Hematopoietic multipotent progenitor cell treated with erythropoietin and hydrocortisone succinate and interleukin-3 and kit ligand, for 15 days (in vitro differentiated cells): ENCODE measurements at regions not wholly inside any gene's neighbourhood (a gene's known extent, or its start where the extent isn't known, plus 50 kb on each side); places are given as distances from the start of the nearest gene placed in this dataset.

Source experiments
- DNase-seq: peaks from one replicate; pipeline ENCODE4 v3.0.0-alpha.2; 2015; ENCODE audit warnings: low spot score

DNA sequence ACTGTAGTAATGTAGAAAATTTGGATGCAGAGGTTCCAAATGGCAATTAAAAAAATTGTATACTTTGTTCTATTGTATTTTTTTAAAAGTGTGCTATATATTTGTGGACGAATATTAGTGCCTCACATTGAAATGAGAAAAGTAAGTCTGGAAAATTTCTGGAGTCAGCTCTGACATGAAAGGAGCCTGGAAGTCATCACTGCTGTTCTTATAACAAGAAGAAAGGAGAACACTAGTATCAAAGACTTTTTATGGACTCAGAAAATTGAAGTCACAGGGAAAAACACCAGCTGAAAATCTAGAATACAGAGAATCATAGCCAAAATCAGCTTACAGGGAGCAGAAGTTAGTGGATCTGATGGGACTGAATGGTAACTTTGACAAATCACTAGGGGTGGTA lies 1450.7 kb upstream of the SPRY2 start:
- no peak for DNase-seq

DNA sequence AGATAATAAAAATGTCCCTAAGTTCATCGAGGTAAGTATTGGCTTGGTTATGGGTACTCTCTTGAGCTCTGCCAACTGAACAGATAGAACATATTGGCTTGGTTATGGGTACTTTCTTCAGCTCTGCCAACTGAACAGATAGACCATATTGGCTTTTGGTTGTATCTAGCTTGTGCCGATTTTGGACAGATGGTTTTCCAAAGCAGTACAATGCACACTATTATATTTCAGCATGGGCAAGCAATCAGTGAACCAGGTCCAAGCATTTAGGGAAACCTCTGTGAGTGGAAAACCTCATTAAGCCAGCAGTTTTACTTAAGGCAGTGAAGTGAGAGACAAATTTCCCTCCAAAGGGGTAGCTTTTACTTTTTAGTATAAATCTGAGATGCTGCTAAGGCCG lies 1440.5 kb upstream of the SPRY2 start:
- DNase-seq: no peak

DNA sequence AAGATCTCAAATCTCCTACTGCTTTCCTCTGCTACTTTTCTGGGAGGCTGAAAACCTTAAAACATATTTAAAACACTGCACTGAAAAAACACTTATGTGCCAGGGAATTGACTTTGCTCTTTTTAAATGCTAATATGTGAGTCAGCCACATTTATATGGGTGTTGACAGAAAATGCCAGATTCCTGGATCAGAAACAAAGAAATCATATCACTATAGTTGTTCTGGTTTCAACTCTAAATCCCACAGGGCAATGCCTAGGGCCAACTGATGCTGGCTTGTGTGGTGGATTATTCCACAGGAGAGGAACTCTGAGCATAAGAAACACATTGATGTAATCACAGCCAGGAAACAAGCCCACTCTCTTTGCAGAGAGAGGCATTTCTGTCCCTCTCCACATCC lies 1439.0 kb upstream of the SPRY2 start:
- no peak for DNase-seq

DNA sequence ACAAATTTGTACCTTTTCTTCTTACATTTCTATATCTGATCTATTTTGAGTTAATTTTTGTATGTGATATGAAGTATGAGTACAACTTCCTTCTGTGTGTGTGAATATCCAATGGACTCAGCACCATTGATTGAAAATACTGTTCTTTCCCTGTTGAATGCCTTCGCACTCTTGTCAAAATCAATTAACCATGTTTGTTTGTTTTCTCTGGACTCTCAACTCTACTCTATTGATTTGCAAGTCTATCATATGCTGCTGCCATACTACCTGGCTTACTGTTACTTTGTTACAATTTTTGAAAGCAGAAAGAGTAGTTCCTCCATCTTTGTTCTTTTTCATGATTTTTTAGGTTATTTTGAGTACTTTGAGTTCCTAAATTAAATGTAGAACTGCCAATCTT lies 1437.4 kb upstream of the SPRY2 start:
- DNase-seq: no peak

DNA sequence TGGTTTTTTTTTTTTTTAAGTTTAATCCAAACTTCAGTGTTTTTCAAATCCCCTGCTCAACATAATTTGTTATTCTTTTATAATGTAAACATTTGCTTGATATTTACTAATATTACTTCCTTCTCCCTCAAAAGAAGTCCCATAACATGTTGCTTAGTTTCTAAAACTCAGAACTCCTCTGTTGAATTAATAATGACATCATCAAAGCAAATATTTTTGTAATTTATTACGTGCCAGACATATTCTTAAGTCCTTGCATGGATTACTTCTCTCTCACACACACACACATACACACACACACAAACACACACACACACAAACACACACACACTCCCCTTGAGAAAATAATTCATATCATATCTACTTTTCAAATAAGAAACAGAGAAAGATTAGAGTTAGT lies 1432.3 kb upstream of the SPRY2 start:
- no peak for DNase-seq

DNA sequence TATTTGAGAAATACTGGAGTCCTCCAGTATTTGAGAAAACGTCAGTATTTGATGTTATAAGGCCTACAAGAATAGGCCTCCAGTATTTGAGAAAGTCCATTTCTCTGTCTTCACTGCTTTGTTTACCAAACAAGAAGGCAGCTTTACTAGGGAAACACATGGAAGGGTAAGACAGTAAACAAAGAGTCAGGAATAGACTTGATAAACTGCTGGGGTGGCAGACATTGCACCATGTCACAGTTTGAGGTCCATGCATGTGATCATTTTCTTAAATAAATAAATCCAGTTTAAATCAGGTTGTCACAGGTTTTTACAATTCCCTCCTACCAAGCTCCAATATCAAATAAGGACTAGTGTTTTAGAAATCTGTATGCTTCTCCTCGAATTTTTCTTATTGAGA lies 1431.0 kb upstream of the SPRY2 start:
- DNase-seq: no peak

DNA sequence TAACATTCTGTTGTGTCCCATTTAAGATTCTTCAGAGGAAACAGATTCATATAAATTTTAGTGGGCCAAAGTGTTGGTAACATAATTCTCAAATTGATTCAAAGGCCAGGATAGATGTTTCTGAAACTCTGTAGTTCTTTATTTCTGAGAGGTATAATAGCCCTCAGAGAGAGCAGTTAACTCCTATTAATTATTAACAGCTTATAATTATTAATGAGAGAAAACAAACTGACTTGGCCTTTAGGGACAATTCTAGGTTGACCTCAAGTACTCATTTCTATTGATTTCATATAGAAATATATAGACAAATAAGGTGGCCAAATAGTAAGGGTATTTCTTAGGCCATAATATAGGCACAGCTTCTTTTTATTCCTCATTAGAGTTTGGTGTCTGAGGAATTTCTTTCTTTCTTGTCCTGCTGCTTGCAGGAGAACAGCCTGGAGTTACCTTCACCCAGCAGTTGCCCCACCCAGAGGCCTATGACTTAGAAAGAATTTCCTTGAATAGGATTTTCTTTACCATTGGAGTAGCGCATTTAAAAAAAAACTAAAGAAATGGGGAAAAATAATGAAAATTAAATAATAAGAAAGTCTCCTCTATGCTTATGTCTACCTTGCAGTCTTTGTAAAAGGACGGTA lies 1430.1 kb upstream of the SPRY2 start:
- no peak for DNase-seq

DNA sequence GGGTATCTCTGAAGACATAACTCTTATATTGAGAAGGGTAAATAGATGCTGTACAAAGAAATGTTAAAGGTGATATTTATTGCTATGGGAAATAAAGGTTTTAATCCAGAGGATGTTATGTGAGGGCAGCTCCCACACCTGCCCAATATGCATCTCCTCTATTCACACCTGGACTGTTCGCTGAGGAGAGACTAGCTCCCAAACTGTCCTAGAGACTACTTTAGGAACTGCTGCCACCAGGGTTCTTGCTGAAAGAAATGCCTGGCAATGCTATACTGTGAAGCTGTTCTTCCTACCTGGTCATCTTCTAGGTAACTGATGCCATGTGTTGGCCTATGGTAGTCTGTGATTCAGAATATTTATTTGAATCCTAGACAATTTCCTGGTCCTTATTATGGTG lies 1421.5 kb upstream of the SPRY2 start:
- DNase-seq: no peak

DNA sequence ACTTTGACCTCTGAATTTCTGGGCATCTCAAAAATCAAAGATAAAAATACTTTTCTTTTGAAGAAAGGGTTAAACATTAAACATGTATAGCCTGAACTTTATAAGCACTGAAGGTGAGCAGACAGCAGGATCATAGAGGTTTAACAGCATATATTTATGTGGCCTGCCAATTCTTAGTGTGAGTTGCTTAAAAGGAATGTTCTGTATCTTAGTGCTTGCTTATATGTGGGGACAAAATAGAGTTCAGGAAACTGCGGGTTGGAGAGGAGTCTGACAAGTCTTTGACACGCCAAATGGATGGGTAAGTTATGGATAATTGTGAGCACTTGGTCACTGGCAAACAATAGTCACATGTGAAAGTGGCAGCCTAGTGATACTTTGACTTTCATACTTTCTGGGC lies 1419.4 kb upstream of the SPRY2 start:
- no peak for DNase-seq

DNA sequence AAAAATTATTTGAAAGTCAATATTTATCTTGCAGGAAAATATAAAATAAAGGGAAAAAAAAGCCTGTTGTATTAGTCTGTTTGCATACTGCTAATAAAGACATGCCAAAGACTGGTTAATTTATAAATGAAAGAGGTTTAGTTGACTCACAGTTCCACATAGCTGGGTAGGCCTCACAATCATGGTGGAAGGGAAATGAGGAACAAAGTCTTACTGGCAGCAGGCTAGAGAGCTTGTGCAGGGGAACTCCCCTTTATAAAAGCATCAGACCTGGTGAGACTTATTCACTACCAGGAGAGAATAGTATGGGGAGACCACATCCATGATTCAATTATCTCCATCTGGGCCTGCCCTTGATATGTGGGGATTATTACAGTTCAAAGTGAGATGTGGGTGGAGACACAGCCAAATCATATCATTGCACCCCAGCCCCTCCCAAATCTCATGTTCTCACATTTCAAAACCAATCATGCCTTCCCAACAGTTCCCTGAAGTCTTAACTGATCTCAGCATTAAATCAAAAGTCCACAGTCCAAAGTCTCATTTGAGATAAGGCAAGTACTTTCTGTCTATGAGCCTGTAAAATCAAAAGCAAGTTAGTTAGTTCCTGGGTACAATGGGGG lies 1416.5 kb upstream of the SPRY2 start:
- no peak for DNase-seq

DNA sequence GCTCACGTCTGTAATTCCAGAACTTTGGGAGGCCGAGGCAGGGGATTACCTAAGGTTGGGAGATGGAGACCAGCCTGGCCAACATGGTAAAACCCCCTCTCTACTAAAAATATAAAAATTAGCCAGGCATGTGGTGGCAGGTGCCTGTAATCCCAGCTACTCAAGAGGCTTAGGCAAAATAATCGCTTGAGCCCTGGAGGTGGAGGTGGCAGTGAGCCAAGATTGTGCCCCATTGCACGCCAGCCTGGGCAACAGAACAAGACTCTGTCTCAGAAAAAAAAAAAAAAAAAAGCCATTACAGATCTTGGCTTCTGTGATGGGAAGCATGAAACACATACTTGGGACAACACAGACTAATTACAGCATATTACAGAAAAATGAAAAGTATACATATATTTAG lies 1404.5 kb upstream of the SPRY2 start:
- DNase-seq: no peak

DNA sequence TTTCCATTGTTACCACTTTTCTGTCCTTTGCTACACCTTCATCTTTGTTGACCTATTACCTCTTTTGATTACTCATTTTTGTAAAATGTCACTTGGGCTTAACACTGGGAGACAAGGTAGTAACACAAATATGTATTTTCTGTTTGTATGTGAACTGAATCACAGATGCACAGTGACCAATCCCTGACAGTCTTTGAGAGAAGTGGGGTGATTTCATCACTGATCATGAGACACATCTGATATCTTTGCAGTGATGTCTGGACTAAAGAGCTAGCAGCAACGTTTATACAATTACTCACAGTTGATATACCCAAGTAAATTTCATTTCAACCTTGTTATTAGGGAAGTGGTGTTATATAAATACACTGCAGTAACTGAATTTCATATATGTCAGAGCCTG lies 1397.4 kb upstream of the SPRY2 start:
- no peak for DNase-seq

DNA sequence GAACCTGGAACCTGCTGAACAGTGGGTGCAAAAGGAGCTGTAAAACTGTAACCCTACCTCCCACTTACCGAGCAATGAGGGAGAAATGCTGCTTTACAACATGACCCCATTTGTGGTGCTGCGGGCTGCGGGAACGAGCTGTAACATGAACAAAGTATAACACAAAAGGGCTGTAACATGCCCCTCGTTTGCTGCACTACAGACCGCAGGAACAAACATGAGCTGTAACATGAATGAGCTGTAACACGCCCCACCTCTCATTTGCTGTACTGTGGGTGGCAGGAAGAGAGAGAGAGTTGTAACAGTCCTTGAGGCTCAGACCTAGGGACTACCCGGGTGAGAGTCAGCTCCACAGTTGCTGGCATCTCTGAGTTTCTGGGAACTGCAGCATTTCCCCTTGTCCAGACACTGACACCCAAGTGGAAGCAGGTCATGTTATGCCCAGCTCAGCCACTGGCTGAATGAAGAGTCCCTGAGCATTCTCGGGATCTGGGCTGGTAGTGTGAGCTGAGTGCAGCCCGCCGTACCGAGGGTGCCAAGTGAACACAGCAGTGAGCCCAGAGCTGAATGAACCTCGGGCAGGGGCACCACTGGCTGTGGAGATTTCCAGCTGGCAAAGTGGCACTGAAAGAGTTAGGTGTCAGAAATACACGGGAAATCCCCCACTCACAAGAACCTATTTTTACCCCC lies 1385.3 kb upstream of the SPRY2 start:
- DNase-seq: no peak

DNA sequence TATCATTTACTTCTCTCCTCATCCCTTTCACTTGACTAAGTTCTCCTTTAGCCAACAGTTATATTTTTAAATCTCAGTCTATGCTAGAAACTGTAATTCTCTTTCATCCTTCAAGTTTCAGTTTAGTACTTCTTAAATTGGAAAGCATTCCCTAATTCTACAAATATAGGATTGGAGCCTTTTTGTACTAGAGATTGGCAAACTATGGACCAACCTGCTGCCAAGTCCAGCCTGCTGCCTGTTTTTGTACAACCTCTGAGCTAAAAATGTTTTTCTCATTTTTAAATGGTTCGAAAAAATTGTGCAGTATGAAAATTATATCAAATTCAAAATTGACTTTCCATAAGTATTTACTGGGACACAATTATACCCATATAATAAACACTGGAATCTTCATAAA lies 1381.5 kb upstream of the SPRY2 start:
- DNase-seq: no peak

DNA sequence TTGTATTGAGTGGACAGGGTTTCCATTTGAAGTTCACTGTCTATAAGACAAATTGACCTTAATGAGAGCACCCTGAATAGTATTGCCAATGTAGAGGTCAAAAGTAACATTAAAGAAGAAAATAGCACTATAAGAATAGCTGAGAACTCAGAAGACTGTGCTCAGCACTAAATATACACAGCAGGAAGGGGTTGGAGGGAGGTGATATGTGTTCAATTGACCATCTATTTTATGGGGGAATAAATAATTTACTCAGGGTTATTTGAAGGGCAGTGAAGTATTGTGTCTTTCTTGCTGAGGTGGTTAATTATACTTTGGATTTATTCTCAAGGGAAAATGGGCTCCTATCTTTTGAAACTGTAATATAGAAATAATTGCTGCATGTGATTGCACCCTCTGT lies 1380.5 kb upstream of the SPRY2 start:
- no peak for DNase-seq

DNA sequence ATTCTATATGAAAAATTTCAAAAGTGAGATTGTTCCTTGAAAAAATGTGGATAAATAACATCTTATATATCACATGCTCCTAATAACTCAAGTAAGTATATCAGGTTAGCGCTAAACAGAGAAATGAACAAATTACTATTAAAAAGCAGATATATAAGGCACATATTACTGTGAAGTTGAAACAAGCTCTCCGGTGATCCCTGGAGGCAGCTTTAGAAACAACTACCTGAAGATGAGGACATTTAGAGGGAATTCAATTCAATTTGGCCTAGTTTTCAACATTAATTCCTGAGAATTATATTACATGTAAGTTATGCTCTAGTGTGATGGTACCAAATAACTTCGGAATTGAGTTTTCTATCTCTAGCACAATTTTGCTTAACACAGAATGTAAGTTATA lies 1373.6 kb upstream of the SPRY2 start:
- DNase-seq: no peak

DNA sequence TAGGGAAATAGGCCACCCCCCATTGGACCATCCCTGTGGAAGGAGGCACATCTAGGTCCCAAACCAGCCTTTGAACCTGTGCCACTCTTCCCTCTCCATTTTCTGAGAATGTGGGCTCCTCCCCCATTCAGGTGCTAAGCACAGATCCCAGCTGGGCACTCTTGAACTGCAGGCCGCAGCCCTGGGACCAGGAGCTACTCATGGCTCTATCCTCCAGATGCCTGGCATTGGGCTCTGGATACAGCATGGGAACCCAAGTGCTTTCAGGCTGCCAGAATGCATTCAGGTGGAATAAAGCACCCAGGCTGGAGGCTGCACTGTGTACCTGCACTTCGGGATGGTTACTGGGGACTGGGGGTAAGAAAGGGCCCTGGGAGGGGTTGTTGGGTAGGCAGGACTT lies 1372.3 kb upstream of the SPRY2 start:
- no peak for DNase-seq

DNA sequence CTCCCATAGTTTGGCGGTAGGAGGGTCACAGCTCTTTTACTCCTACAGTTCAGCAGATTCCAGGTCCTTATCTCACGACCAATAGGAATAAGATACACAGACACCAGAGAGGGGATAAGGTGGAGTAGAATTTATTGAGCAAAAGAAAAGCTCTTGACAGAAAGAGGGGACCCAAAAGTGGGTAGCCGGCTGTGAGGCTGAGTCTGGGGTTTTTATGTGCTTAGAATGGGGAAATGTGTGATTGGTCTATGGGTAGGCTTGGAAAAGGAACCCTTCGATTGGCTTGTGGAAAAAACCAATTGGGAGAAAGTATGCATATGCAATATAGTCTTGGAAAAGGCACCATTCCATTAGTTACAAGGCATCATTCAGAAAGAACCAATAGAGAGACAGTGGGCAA lies 1356.9 kb upstream of the SPRY2 start:
- no peak for DNase-seq

DNA sequence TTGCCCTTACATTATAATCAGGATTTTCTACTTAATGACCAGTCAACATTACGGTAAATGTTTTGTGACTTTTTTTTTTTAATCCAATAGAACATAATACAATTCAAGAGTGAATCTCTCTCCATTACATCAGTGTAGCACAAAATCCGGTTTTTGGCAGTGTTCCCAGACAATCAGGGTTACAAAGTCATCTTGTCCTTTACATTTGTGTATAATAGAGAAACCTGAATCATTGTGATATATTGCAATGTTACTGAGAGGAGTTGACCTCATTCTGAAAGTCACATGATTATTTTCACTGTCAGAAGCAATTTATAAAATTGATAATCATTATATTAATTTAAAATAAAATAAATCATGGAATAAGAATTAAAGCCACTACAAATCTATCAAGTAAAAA lies 1346.0 kb upstream of the SPRY2 start:
- no peak for DNase-seq

DNA sequence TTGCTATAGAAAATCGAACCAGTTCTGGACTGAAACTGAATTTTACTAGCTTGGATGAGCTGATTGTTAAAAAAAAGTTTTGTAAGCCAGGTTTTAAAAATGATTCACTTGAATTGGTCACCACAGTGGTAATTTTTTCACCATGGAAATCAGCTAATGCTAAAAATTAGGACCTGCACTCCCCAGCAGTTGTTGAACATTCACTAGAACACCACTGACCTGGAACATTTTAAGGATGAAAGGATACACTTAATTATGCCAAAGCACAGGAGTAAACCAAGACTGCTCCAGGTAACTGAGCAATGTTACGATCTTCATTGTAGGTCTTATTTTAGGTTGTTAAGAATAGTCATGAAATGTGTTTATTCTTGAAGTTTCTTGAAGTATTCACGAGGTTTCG lies 1342.6 kb upstream of the SPRY2 start:
- no peak for DNase-seq

DNA sequence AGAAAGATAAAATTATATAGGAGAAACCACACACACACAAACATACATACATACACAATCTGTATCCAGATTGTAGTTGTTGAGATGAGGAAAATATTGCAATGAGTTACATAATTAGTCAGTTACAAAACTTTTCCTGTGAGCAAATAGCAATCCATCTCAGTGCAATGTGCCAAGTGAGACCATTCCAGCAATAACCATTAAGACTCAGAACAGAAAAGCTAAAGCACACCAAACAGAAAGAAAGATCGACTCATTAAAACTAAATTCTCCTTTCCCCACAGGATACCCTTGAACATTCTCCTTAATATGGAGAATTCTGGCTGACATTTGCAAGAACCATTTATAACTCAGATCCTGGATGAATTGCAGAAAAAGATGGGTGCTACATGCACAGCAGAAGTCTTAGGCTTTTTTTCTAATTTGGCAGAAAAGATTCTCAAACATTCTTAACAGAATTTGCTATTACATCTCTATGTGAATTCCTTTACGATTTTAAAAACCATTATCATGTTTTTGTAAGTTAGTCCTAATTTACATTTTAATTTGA lies 1341.2 kb upstream of the SPRY2 start:
- no peak for DNase-seq

DNA sequence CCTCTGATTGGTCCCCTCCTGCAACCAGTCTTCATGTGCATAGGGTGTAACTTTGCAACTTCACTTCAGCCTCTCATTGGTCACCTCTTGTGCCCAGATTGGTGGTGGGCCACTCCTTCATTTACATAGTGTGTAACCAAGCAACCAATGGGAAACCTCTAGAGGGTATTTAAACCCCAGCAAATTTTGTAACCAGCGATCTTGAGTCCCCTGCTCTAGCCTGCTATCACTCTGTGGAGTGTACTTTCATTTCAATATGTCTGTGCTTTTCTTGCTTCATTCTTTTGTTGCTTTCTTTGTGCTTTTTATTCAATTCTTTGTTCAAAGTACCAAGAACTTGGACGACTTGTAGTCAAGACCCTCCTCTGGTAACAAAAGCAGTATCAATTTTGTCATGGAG lies 1336.9 kb upstream of the SPRY2 start:
- DNase-seq: no peak

DNA sequence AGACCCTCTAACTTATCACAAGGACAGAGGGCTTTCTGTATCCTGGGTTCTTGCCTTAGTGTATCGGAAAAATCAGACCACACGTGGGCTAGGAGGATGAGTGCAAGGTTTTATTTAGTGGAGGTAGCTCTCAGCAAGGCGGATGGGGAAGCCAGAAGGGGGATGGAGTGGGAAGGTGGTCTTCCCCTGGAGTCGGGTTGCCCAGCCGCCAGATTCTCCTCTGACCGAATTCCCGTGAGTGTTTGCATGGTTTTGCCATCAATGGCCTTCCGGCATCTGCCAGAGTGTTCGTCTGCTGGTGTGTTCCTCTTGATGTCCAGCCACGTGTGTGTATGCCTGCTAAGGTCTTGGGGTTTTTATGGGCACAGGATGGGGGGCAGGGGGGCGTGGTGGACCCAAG lies 1335.1 kb upstream of the SPRY2 start:
- DNase-seq: no peak

DNA sequence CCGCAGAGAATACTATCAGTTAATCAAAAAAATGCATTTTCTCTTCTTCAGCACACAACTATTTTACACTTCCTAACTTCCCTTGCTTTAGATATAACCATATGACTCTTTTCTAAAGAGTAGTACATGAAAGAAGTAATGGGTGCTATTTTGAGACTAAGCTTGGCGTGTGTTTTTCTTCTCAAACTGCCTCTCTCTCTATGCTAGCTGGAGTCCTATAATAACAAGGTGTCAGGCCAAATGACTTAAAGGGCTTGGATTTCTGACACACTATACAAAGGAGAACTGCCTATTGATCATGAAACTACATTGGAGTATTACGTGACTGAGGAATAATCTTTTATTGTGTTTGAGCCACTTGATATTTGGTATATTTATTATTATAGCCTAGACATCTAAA lies 1330.1 kb upstream of the SPRY2 start:
- DNase-seq: no peak
